Hematopoietic multipotent progenitor cell treated with erythropoietin and hydrocortisone succinate and interleukin-3 and kit ligand, for 17 days (in vitro differentiated cells): ENCODE measurements at regions not wholly inside any gene's neighbourhood (a gene's known extent, or its start where the extent isn't known, plus 50 kb on each side); places are given as distances from the start of the nearest gene placed in this dataset.

Source experiments
- DNase-seq: peaks from one replicate; pipeline ENCODE4 v3.0.0-alpha.2; 2015; ENCODE audit warnings: low spot score

GRCh38 chr3:188060840-188061544 lies 93.0 kb upstream of the LPP start:
- DNase-seq = no peak

DNA sequence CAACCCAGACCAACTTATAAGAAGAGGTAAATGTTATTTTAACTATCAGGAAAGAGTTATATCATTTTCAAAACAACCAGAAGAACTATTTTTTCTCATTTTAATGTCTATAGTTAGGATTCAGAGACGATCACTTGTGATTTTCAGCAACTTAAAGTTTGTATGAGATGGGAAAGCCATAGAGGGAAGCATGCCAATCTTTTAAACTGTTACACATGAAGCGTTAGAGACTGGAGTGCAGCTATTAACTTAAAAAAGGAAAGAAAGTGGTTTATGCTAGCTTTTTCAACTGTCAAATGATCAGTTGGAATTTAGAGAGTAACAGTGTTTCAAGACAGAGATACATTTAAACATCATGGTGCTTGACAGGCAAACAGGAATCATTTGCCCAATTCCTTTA lies 91.7 kb upstream of the LPP start:
- DNase-seq = no peak

- no peak for DNase-seq
Observed at GRCh38 chr3:188064831-188065493, 89.0 kb upstream of the LPP start.

- DNase-seq = no peak
Observed at GRCh38 chr3:188066141-188066540, 87.8 kb upstream of the LPP start.

GRCh38 chr3:188067932-188068331 lies 86.0 kb upstream of the LPP start:
- no peak for DNase-seq

GRCh38 chr3:188068342-188068741 lies 85.6 kb upstream of the LPP start:
- DNase-seq = no peak

DNA sequence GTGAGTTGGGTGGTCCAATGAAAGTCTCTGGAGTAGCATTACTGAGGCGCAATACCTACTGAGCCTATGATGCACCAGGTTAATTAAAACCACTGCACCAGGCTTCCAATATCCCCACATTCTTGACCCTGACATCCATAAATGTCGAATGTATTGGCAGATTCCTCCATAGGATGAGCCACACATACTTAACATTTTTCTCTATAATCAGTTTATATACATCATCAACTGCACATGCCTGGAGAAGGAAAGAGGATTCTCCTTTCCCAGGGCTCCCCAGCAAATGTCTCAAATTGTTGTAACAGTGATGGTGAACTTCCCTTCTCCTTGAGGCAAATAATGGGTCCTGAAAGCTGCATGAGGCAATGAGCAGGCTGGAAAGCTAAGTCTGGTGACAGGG lies 82.3 kb upstream of the LPP start:
- DNase-seq = no peak

GRCh38 chr3:188076176-188076575 lies 77.8 kb upstream of the LPP start:
- no peak for DNase-seq

- no peak for DNase-seq
Observed at GRCh38 chr3:188077160-188077799, 76.7 kb upstream of the LPP start.

- no peak for DNase-seq
Observed at GRCh38 chr3:188080091-188080490, 73.9 kb upstream of the LPP start.

DNA sequence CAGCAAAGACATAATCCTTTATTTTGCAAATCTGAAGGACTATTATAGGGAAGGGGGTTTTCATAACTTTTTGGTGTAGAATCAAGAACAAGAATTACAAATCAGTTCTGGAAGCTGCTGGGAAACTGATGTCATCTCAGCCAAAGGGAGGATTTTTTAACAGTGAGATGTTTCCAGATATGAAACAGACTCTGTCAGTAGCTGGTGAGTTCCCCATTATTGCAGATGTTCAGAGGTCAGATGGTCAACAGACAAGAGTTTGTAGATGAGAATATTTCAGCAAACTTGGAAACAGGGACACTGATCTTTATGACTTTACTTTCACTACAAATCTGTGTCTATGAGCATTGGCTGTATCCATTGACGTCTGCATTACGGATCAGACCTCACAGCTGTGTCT lies 71.9 kb upstream of the LPP start:
- DNase-seq = no peak

DNA sequence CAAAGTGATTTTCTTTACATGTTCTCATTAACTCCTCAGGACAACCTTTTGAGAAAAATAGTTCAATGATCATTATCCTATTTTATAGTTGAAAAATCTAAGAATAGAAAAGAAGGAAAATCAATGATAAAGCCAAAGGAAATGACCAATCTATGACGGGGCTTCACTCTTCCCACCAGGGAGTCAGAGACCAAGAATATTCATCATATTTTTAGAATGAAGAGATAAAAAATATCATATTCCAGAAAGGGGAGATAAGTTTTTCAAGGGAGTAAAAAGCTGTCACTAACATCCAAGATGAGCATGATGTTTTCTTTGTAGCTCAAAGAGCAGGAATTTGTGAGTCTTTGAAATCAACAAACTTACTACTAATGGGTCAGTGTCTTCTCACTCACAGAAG lies 71.5 kb upstream of the LPP start:
- DNase-seq = no peak

GRCh38 chr3:188083011-188083410 lies 70.9 kb upstream of the LPP start:
- no peak for DNase-seq

GRCh38 chr3:188084752-188085583 lies 69.0 kb upstream of the LPP start:
- DNase-seq = no peak

GRCh38 chr3:188085584-188086560 lies 68.1 kb upstream of the LPP start:
- no peak for DNase-seq

GRCh38 chr3:188088948-188089685 lies 64.8 kb upstream of the LPP start:
- DNase-seq = no peak

DNA sequence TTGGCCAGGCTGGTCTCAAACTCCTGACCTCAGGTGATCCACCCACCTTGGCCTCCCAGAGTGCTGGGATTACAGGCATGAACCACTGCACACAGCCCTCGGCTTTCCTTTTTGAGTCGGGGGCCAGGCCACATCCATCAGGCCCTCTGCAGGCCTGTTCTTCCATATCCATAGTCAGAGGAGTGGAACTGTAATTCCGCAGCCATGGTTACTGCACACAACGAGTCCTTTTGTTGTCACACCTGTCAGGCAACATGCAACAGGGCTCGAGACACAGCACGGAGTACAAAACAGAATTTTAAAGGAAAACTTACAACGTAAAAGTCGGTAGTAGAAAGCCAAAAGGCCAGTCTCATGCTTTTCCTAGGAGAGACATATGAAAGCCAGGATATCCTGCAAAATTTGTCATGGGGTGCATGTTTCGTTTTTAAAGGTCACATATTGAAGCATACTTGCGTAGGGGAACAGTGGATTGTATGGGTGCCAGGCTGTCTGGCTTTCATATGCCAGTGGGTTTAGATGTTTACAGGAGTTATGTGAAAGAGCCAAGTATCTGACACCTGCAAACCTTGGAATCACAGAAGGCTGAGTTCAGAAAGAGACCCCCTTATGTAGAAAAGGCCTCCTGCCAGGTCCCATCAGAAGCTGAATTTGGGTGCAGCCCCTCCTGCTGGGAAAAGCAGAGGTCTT lies 63.2 kb upstream of the LPP start:
- no peak for DNase-seq

DNA sequence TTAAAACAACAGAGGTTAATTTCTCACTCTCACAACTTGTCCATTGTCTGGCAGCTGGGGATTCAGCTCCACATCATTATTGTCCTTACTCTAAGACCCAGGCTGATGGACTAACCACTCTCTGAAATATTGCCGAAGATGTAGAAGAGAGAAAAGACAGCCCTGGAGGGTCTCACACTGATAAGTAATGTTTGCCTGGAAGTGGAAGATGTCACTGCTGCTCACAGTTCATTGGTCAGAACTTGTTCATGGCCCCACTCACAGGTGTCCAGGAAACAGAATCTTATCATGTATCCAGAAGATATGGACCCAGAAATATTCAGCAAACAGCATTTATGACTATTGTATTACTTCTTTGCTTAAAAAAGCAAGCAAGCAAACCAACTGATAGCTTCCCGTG lies 62.2 kb upstream of the LPP start:
- no peak for DNase-seq

DNA sequence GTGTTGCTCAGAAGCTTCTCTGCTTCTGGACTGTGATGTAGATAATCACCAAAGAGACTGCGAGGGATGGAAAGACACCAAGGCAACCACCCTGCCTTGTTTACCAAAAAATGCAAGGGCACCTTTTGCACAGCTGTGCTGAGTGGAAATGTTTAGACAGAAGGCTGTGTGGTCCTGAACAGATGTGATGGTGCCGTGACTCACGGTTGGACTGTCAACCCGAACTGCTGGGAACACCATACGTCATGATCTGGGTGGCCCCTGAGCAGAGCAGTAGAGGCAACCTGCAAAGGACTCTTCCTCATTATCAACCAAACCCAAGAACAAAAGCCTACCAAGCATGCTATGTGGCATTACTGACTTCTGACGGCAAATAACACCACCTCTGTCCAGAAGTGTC lies 61.3 kb upstream of the LPP start:
- DNase-seq = no peak

- no peak for DNase-seq
Observed at GRCh38 chr3:188095431-188095830, 58.5 kb upstream of the LPP start.
